Breast epithelium (tissue), 4 donors: ENCODE measurements at regions not wholly inside any gene's neighbourhood (a gene's known extent, or its start where the extent isn't known, plus 50 kb on each side); places are given as distances from the start of the nearest gene placed in this dataset.

ENCODE experiments used
- DNase-seq, 2 donors: peaks; one replicate each; pipeline ENCODE4 v3.0.0-alpha.2; 2019; ENCODE audit warnings: low spot score in 2 of 2
- H3K27ac ChIP-seq, 2 donors: fragments of 200-600 bp; sonication (generic) in 1 of 2; one replicate each; pipeline ENCODE4 v1.5.1; 2016 to 2019; ENCODE audit warnings: mild to moderate bottlenecking in 1 of 2
- H3K27me3 ChIP-seq, 2 donors: fragments of 200-600 bp; sonication (generic) in 1 of 2; one replicate each; pipeline versions ENCODE4 v1.5.1 to v1.6.0; 2017 to 2019; ENCODE audit warnings: control low read depth in 1 of 2, mild to moderate bottlenecking in 1 of 2
- H3K36me3 ChIP-seq: fragments of 200-600 bp; one replicate; pipeline ENCODE4 v1.5.1; 2019
- H3K4me1 ChIP-seq, 2 donors: fragments of 200-600 bp; sonication (generic); one replicate each; pipeline ENCODE4 v1.5.1; 2016 to 2019; ENCODE audit warnings: control low read depth in 1 of 2
- H3K4me3 ChIP-seq, 3 donors: fragments of 200-600 bp; sonication (generic); 1 replicate in 2 of 3; 2 replicates in 1 of 3; pipeline ENCODE4 v1.5.1; 2016 to 2019; ENCODE audit warnings: mild to moderate bottlenecking in 3 of 3, moderate library complexity in 2 of 3
- H3K9me3 ChIP-seq, 2 donors: fragments of 200-600 bp; sonication (generic) in 1 of 2; one replicate each; pipeline ENCODE4 v1.5.1; 2016 to 2019; ENCODE audit warnings: control low read depth in 1 of 2
- POLR2A ChIP-seq: fragments of 450-650 bp; IDR thresholded peaks from one replicate; pipeline ENCODE4 v1.6.1; 2016; ENCODE audit warnings: antibody characterized with exemption, mild to moderate bottlenecking, moderate library complexity
- POLR2AphosphoS5 ChIP-seq, 3 donors: sonication (generic); formaldehyde crosslinking; IDR thresholded peaks; one replicate each; pipeline ENCODE4 v1.6.1; 2017; ENCODE audit warnings: antibody characterized with exemption in 3 of 3
- intact Hi-C: fragments of 100-400 bp; cut with DNase I; formaldehyde crosslinking; loops from one replicate; pipeline ENCODE4 v1.15.1; 2023; ENCODE audit warnings: low total_unique reads
- TF ChIP-seq, protein P1 (sequence below), 3 donors: fragments of 450-650 bp; IDR thresholded peaks; one replicate each; pipeline ENCODE4 v1.5.1; 2016 to 2017; ENCODE audit warnings: antibody characterized with exemption in 3 of 3, mild to moderate bottlenecking in 3 of 3, moderate library complexity in 3 of 3

DNA sequence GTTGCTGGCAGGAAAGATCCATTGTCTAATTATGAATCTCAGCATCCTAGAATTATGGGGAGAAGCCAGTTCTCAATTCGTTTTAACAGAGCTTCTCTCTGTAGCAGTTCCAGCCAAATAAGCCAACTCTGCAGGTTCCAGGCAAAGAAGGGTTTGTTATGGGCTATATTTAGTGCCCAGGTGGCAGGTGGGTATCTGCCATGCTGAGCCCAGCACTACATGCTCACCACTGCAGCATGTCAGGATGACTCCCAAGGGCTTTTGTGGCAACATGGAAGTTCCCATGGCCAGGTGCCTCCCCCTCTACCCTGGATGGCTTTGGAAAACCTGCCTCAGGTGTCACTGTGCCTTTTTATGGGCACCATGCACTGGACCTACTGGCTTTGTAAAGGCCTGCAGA lies 74.5 kb upstream of the KCNK12 start:
- intact Hi-C loops = no loop called here
- no peak for DNase-seq
- no peaks in the 10 kb centered on the region for H3K36me3 ChIP-seq
- no peak overlapping the region for H3K27ac ChIP-seq
- TF ChIP-seq POLR2AphosphoS5 (IDR thresholded peaks at IDR 0.05) = no peak
- TF ChIP-seq, protein P1, sequence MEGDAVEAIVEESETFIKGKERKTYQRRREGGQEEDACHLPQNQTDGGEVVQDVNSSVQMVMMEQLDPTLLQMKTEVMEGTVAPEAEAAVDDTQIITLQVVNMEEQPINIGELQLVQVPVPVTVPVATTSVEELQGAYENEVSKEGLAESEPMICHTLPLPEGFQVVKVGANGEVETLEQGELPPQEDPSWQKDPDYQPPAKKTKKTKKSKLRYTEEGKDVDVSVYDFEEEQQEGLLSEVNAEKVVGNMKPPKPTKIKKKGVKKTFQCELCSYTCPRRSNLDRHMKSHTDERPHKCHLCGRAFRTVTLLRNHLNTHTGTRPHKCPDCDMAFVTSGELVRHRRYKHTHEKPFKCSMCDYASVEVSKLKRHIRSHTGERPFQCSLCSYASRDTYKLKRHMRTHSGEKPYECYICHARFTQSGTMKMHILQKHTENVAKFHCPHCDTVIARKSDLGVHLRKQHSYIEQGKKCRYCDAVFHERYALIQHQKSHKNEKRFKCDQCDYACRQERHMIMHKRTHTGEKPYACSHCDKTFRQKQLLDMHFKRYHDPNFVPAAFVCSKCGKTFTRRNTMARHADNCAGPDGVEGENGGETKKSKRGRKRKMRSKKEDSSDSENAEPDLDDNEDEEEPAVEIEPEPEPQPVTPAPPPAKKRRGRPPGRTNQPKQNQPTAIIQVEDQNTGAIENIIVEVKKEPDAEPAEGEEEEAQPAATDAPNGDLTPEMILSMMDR (IDR thresholded peaks at IDR 0.05) = no peak
- TF ChIP-seq POLR2A = no peak
- H3K4me3 ChIP-seq = no peak overlapping the region
- no peaks in the 10 kb centered on the region for H3K27me3 ChIP-seq
- H3K9me3 ChIP-seq = no peaks in the 10 kb centered on the region
- H3K4me1 ChIP-seq = no peaks in the 10 kb centered on the region

- DNase-seq = no peak
- no peaks in the 10 kb centered on the region for H3K36me3 ChIP-seq
- H3K27me3 ChIP-seq = no peaks in the 10 kb centered on the region
Measured at GRCh38 chr2:47644351-47644750, 73.6 kb upstream of the KCNK12 start.

GRCh38 chr2:47641366-47641765 lies 70.6 kb upstream of the KCNK12 start:
- DNase-seq = no peak
- Histone ChIP-seq H3K4me1 (no peaks in the 10 kb centered on the region), H3K36me3 (no peaks in the 10 kb centered on the region), H3K27me3 (no peaks in the 10 kb centered on the region), H3K9me3 (no peaks in the 10 kb centered on the region), H3K4me3 (no peak overlapping the region), H3K27ac (no peak overlapping the region)
- intact Hi-C loops = no loop called here
- TF ChIP-seq POLR2AphosphoS5 (IDR thresholded peaks at IDR 0.05) = no peak
- no peak for TF ChIP-seq POLR2A
- TF ChIP-seq, protein P1 (IDR thresholded peaks at IDR 0.05) = no peak

More at GRCh38 chr2:47644351-47644750, 73.6 kb upstream of the KCNK12 start:
- TF ChIP-seq POLR2AphosphoS5 (IDR thresholded peaks at IDR 0.05) (no peak), POLR2A (no peak)
- TF ChIP-seq, protein P1 (IDR thresholded peaks at IDR 0.05) = no peak
- H3K9me3 ChIP-seq = no peaks in the 10 kb centered on the region
- no peak overlapping the region for H3K4me3 ChIP-seq
- no peaks in the 10 kb centered on the region for H3K4me1 ChIP-seq
- intact Hi-C loops = no loop called here
- no peak overlapping the region for H3K27ac ChIP-seq

GRCh38 chr2:47640356-47640755 lies 69.6 kb upstream of the KCNK12 start:
- H3K4me1 ChIP-seq = no peaks in the 10 kb centered on the region
- H3K27me3 ChIP-seq = no peaks in the 10 kb centered on the region
- H3K27ac ChIP-seq = no peak overlapping the region
- no peak for DNase-seq
- intact Hi-C loops = no loop called here
- no peak for TF ChIP-seq POLR2A
- no peak for TF ChIP-seq POLR2AphosphoS5 (IDR thresholded peaks at IDR 0.05)
- H3K9me3 ChIP-seq = no peaks in the 10 kb centered on the region
- no peak overlapping the region for H3K4me3 ChIP-seq
- no peaks in the 10 kb centered on the region for H3K36me3 ChIP-seq

- no peaks in the 10 kb centered on the region for H3K4me1 ChIP-seq
Measured at GRCh38 chr2:47639467-47639866, 68.7 kb upstream of the KCNK12 start.

More at GRCh38 chr2:47639467-47639866, 68.7 kb upstream of the KCNK12 start:
- H3K27ac ChIP-seq = no peak overlapping the region
- TF ChIP-seq, protein P1 (IDR thresholded peaks at IDR 0.05) = no peak
- TF ChIP-seq POLR2A = no peak
- no peak for TF ChIP-seq POLR2AphosphoS5 (IDR thresholded peaks at IDR 0.05)
- H3K4me3 ChIP-seq = no peak overlapping the region
- intact Hi-C loops = no loop called here
- H3K27me3 ChIP-seq = no peaks in the 10 kb centered on the region
- no peaks in the 10 kb centered on the region for H3K9me3 ChIP-seq
- no peak for DNase-seq
- no peaks in the 10 kb centered on the region for H3K36me3 ChIP-seq
